ENCODE measurements at regions not wholly inside any gene's neighbourhood (a gene's known extent, or its start where the extent isn't known, plus 50 kb on each side); places are given as distances from the start of the nearest gene placed in this dataset.

DNA sequence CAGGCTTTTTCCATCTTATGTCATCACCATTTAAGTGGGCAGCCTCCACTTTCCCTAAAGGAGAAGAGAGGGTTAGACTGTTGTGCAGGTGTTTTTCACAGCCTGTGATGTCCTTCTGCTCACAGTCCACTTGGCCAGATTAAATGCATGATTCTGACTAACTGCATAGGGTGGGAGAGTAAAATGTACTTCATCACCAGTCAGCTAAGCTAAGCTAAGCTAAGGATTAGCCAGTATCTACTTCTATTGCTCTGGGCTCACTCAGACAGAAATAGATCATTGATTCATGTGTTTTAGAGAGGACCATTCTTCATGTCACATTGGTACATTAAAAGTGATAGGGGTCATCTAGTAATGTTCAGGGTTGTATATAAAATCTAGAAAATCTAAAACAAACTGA lies 1013.1 kb downstream of the NTRK3 start:
- no peaks in the 10 kb centered on the region for H3K79me2 ChIP-seq (ENCODE audit: insufficient read depth, low read length)
- ATAC-seq (no peak), DNase-seq (ENCODE audit: low spot score) (no peak), FAIRE-seq (no peak)
- ChIA-PET CTCF (ENCODE audit: low intra/inter-chr PET ratio, low total read pairs) (no interaction called here), POLR2A (no interaction called here)
- in situ Hi-C loops (cut with HindIII; ENCODE audit: extremely low pct_ligation_motif_present, low pct_unique_long_range_greater_than_20kb): no loop called here
- H2AFZ ChIP-seq (ENCODE audit: low read length): no peak overlapping the region
- no peaks in the 10 kb centered on the region for H4K20me1 ChIP-seq (ENCODE audit: insufficient read depth, low read length)
- no peaks in the 10 kb centered on the region for H3K27me3 ChIP-seq (ENCODE audit: control insufficient read depth in 1 of 2, insufficient read depth in 2 of 2, low read length in 2 of 2)
- no peaks in the 10 kb centered on the region for H3K4me1 ChIP-seq (ENCODE audit: insufficient read depth, low read length)
- H3K9ac ChIP-seq (ENCODE audit: insufficient read depth, low read depth, low read length): no peak overlapping the region
- intact Hi-C loops (cut with micrococcal nuclease; ENCODE audit: unreplicated experiment): no loop called here
- BruUV-seq (replicated peaks): no TSS peak
- no peak overlapping the region for H3K4me2 ChIP-seq (ENCODE audit: low read depth, low read length)
- H3K27ac ChIP-seq (ENCODE audit: extremely low read length, insufficient read depth, low read length): no peak overlapping the region
- H3K4me3 ChIP-seq (replicated peaks in 1 of 3; ENCODE audit: insufficient read depth in 1 of 3, low read depth in 2 of 3, low read length in 3 of 3): no peak overlapping the region
- H3K9me3 ChIP-seq (ENCODE audit: low read length): peaks cover 99% of the 10 kb centered on the region
- no peaks in the 10 kb centered on the region for H3K36me3 ChIP-seq (replicated peaks in 1 of 2; ENCODE audit: control insufficient read depth in 1 of 2, insufficient read depth in 2 of 2, low read length in 2 of 2)
- TF ChIP-seq THAP9 (CRISPR knock-in tag; IDR thresholded peaks at IDR 0.05; ENCODE audit: borderline replicate concordance): no peak
- TF ChIP-seq ZNF614 (CRISPR knock-in tag; IDR thresholded peaks at IDR 0.05; ENCODE audit: borderline replicate concordance): no peak
- TF ChIP-seq, protein P1, sequence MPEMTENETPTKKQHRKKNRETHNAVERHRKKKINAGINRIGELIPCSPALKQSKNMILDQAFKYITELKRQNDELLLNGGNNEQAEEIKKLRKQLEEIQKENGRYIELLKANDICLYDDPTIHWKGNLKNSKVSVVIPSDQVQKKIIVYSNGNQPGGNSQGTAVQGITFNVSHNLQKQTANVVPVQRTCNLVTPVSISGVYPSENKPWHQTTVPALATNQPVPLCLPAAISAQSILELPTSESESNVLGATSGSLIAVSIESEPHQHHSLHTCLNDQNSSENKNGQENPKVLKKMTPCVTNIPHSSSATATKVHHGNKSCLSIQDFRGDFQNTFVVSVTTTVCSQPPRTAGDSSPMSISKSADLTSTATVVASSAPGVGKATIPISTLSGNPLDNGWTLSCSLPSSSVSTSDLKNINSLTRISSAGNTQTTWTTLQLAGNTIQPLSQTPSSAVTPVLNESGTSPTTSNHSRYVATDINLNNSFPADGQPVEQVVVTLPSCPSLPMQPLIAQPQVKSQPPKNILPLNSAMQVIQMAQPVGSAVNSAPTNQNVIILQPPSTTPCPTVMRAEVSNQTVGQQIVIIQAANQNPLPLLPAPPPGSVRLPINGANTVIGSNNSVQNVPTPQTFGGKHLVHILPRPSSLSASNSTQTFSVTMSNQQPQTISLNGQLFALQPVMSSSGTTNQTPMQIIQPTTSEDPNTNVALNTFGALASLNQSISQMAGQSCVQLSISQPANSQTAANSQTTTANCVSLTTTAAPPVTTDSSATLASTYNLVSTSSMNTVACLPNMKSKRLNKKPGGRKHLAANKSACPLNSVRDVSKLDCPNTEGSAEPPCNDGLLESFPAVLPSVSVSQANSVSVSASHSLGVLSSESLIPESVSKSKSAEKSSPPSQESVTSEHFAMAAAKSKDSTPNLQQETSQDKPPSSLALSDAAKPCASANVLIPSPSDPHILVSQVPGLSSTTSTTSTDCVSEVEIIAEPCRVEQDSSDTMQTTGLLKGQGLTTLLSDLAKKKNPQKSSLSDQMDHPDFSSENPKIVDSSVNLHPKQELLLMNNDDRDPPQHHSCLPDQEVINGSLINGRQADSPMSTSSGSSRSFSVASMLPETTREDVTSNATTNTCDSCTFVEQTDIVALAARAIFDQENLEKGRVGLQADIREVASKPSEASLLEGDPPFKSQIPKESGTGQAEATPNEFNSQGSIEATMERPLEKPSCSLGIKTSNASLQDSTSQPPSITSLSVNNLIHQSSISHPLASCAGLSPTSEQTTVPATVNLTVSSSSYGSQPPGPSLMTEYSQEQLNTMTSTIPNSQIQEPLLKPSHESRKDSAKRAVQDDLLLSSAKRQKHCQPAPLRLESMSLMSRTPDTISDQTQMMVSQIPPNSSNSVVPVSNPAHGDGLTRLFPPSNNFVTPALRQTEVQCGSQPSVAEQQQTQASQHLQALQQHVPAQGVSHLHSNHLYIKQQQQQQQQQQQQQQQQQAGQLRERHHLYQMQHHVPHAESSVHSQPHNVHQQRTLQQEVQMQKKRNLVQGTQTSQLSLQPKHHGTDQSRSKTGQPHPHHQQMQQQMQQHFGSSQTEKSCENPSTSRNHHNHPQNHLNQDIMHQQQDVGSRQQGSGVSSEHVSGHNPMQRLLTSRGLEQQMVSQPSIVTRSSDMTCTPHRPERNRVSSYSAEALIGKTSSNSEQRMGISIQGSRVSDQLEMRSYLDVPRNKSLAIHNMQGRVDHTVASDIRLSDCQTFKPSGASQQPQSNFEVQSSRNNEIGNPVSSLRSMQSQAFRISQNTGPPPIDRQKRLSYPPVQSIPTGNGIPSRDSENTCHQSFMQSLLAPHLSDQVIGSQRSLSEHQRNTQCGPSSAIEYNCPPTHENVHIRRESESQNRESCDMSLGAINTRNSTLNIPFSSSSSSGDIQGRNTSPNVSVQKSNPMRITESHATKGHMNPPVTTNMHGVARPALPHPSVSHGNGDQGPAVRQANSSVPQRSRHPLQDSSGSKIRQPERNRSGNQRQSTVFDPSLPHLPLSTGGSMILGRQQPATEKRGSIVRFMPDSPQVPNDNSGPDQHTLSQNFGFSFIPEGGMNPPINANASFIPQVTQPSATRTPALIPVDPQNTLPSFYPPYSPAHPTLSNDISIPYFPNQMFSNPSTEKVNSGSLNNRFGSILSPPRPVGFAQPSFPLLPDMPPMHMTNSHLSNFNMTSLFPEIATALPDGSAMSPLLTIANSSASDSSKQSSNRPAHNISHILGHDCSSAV (CRISPR knock-in tag; IDR thresholded peaks at IDR 0.05; ENCODE audit: borderline replicate concordance): no peak
- no peak for TF ChIP-seq FOXC1 (CRISPR knock-in tag; IDR thresholded peaks at IDR 0.05; ENCODE audit: borderline replicate concordance)
- no peak for TF ChIP-seq ZZZ3 (CRISPR knock-in tag; IDR thresholded peaks at IDR 0.05; ENCODE audit: borderline replicate concordance)
- no peak for TF ChIP-seq NFE2 (CRISPR knock-in tag; IDR thresholded peaks at IDR 0.05)
- TF ChIP-seq, protein P2, sequence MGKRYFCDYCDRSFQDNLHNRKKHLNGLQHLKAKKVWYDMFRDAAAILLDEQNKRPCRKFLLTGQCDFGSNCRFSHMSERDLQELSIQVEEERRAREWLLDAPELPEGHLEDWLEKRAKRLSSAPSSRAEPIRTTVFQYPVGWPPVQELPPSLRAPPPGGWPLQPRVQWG (CRISPR knock-in tag; IDR thresholded peaks at IDR 0.05; ENCODE audit: borderline replicate concordance, low read depth): no peak
- TF ChIP-seq, protein P3, sequence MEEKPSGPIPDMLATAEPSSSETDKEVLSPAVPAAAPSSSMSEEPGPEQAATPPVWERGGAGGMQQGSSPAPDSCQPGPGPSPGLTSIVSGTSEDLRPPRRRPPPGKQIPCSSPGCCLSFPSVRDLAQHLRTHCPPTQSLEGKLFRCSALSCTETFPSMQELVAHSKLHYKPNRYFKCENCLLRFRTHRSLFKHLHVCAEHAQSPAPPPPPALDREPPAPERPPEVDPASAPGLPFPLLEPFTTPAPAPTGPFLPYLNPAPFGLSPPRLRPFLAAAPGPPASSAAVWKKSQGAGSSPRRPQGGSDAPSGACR (CRISPR knock-in tag; IDR thresholded peaks at IDR 0.05): no peak
- TF ChIP-seq MYC (CRISPR knock-in tag; IDR thresholded peaks at IDR 0.05; ENCODE audit: borderline replicate concordance): no peak
- TF ChIP-seq NPAS2 (CRISPR knock-in tag; IDR thresholded peaks at IDR 0.05; ENCODE audit: borderline replicate concordance): no peak
- TF ChIP-seq ZNF292 (CRISPR knock-in tag; IDR thresholded peaks at IDR 0.05; ENCODE audit: borderline replicate concordance, low read depth): no peak
- no peak for TF ChIP-seq MTA1 (CRISPR knock-in tag; IDR thresholded peaks at IDR 0.05; ENCODE audit: borderline replicate concordance)

Data from HepG2 (cell line).